GM21447 (cell line): ENCODE measurements at regions not wholly inside any gene's neighbourhood (a gene's known extent, or its start where the extent isn't known, plus 50 kb on each side); places are given as distances from the start of the nearest gene placed in this dataset.
"Not testable (repeated sequence)": the region's sequence is repeated elsewhere in the genome, so short reads cannot be mapped to it uniquely, and the experiment has no call there.

Experiments
- ATAC-seq: cut with Tn5 transposase; IDR thresholded peaks from one replicate; pipeline ENCODE4 v1.9.1; 2021; ENCODE audit not compliant: unreplicated experiment

DNA sequence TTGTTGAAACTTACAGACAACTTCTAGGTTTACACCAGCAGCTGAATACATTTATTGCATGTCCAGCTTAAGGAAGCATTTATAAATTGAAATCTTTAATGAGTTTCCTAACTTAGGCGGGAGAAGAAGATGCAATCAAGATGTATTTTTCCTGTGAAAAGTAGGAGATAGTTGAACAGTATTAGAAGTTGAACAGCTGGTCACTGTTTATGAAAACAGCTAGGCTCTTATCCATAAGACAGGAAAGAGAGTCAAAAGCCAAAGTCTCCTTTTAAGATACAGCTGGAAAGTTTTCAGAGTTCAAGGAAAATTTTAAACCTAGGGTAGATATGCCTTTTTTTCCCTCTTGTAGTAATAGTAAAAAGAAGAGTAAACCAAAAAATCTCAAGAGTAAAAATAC is 236.1 kb upstream of the FERD3L start:
- no peak for ATAC-seq

DNA sequence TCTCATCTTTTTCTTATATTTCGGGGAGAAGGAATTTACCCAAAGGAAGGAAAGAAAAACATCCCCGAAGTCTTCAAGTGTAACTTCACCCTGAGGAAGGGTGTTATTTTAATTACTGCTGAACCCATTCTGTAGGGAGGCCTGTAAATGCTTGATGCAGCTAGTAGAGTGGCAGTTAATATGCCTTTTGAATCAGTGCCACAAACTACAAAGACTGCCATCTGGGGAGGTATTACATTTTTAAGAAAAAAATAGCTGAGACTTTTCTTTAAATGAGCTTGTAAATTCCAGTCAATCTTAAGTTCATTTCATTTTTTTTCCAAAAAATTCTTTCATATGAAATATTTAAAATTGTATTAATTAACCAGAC is 233.1 kb upstream of the FERD3L start:
- no peak for ATAC-seq

GRCh38 chr7:19377611-19378344 is 232.6 kb upstream of the FERD3L start:
- ATAC-seq = no peak

DNA sequence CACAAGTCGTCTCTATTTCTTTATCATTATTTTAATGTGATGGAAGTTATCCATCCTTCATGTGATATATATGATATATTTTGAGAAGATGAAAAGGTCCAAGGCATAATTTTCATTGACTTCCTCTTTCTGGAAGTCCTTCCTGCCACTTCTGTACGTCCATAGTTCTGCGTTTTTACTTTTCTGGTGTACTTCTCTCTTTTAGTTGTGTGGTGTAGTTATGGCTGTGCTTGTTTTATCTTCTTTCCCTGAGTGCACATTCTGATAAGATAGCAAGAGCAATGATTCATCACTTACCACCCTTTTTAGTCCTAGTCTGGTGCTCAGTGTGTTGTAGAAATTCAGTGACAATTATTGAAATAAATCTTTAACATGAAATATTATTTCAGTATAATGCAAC is 231.3 kb upstream of the FERD3L start:
- no peak for ATAC-seq

DNA sequence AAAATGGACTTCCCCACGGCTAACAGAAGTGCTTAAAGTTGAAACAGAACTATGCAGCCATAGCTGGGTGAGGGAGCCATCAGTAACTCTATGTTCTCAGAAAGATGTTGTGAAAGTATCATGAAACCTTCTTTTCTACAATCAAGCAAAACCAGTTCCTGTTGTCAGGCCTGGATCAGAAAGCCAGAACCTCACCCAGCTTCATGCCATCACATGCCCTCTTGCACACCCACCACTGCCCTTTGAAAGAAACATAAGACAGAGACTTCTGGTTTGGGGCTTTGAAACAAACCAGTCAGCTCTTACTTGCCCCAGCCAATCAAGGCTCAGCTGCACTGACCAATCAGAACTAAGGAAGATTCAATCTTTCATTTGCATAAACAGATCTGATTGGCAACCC is 230.8 kb upstream of the FERD3L start:
- ATAC-seq = no peak

GRCh38 chr7:19373334-19373733 is 228.1 kb upstream of the FERD3L start:
- no peak for ATAC-seq

DNA sequence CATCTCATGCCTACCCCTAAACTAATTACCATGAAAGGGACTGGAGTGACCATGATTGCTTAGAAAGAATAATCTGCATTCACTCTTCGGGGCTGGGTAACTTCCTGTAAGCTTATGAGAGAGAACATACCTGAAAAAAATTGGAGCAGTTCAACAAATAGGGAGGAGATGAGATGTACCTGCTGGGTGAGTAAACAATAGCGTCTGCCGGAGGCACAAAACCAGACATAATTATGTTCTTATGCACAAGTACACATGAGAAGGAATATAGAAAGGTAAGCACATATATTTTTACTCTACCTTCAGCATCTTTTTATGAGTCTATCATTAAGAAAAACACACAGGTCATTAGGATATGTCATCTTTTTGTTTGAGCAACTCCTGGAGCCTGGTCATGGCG is 224.6 kb upstream of the FERD3L start:
- no peak for ATAC-seq

GRCh38 chr7:19369182-19369581 is 224.0 kb upstream of the FERD3L start:
- no peak for ATAC-seq

DNA sequence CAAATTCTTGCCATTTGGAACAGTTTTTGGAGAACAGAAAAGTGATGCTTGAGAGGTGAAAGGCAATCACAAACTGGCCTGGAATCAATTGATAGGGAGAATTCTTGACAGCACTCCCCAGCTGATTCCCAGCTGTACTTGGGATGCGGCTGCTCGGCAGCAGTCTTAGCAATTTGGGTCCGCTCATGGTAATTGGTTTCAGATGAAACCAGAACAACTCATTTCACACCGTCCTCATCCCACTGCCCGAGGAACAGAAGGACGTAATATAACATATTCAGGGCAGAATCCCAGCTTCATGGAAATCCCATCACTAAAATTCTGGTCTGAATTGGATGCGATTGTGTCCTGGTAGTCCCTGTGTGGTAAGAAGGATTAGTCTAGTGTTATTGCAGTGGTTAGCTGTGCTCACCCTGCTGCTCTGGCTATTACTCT is 223.3 kb upstream of the FERD3L start:
- no peak for ATAC-seq

DNA sequence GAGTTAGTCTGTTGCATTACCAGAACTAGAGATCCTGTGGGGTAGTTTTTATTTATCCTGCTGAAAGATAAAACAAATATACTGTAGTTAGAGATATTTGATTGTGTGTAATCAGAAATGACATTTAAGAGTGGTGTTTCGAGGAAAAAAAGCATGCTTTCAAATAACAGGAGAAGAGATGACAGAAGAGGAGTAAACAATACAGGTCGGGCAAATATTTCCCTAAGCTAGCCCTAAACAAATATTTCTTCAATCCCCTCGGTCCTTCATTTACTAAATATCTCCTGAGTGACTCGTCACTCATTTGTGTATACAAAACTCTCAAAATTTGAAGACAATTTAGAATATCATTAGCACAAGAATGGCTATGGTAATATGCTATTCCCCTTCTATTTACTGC is 219.7 kb upstream of the FERD3L start:
- ATAC-seq = no peak

GRCh38 chr7:19362099-19362498 is 216.9 kb upstream of the FERD3L start:
- ATAC-seq = no peak

DNA sequence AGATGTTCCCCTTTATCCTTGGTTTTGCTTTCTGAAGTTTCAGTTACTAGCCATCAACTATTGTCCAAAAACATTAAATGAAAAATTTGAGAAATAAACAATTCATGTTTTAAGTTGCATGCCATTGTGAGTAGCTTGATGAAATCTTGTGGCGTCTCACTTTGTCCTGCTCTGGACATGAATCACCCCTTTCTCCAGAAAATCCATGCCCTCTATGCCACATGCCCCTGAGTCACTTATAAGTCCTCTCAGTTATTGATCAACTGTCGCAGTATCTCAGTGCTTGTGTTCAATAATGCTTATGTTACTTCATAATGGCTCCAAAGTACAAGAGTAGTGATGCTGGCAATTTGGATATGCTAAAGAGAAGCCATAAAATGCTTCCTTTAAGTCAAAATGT is 208.0 kb upstream of the FERD3L start:
- no peak for ATAC-seq

- no peak for ATAC-seq
Observed at GRCh38 chr7:19352305-19352695, 207.1 kb upstream of the FERD3L start.

DNA sequence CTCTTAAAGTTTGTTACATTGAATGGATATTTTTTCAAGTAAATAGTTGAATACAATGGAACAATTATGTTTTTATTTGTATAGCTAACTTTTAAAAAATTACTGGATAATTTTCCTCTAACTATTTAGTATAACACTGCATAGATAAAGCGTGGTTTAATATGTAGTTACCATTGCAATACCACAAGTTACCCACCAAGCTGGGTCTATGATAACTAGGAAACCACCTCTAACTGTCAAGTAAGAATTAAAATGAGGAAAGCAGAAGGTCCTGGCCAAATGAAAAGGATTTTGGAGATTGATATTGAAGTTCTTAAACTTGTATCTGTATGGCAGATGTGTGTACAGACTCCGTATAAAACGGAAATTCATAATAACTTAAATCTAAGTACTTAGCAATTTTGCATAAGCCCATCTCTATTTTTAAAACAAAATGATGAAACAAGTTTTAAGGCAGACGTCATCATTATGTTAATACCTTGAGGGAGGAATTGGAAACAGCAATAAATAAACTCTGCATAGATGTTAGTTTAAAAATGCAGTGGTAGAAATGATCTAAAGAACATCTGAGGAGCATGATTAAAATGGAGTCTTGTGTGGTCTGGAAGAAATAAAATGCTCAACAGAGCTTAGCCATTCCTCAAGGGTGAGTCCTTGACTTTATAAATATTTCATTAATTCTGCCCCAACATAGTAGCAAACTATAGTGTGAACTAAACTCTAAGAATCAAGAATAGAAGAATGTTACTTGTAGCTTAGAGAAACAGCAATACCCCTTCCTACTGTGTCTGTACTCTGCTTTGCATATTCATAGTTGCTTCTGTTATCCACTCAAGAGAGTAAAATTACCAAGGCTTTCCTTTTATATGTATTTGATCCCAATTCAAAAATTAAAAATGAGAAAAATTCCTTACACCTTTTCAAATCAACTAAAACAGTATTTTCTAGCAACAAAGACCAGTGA is 206.4 kb upstream of the FERD3L start:
- ATAC-seq = no peak

GRCh38 chr7:19339512-19339911 is 194.3 kb upstream of the FERD3L start:
- ATAC-seq = no peak

- ATAC-seq = not testable (repeated sequence)
Observed at GRCh38 chr7:19338512-19338911, 193.3 kb upstream of the FERD3L start.

- ATAC-seq = no peak
Observed at GRCh38 chr7:19336836-19337383, 191.7 kb upstream of the FERD3L start.

GRCh38 chr7:19333706-19334105 is 188.5 kb upstream of the FERD3L start:
- ATAC-seq = no peak

DNA sequence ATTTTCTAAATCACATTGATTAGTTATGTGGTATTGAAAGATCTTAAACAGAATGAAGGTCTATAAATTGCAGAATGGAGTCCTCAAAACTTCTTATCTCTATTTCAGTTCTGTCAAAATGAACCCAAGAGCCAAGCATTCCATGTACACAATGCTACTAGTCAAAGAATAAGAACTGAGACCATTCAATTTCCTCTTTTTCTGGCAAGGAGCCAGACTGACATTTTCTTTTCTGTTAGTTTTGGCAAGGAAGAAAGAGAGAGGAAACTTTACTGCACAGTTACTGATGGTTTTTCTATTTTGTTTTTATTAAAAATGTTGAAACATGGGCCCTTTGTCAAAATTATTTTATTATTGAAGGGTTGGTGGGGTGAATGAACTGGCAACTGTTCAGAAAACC is 181.8 kb upstream of the FERD3L start:
- no peak for ATAC-seq

GRCh38 chr7:19322002-19322401 is 176.8 kb upstream of the FERD3L start:
- ATAC-seq = no peak

- no peak for ATAC-seq
Observed at GRCh38 chr7:19318287-19318686, 173.1 kb upstream of the FERD3L start.

- ATAC-seq = no peak
Observed at GRCh38 chr7:19317461-19317860, 172.2 kb upstream of the FERD3L start.
